HuH-7.5 (cell line): ENCODE measurements at regions not wholly inside any gene's neighbourhood (a gene's known extent, or its start where the extent isn't known, plus 50 kb on each side); places are given as distances from the start of the nearest gene placed in this dataset.

Experiments
- DNase-seq: peaks from one replicate; pipeline ENCODE4 v3.0.0; 2011; ENCODE audit warnings: low spot score

DNA sequence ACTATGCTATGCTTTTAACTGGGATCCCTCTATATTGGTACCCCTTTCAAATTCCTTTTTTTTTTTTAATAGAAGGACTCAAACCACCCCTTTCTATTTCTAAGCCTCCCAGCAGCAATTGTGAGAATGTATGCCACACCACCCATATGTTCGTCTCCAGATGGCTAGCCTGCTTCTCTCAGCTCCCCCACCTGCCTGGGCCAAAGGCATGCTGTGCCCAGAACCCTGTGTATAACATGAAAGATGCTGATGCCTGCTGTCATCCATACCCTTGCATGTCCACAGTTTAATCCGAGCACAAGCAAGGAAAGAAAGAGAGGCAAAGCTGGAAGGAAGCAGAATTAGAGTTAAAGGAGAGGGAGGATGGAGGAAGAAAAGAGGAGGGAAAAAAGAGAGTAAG lies 159.5 kb upstream of the CNTN6 start:
- no peak for DNase-seq

DNA sequence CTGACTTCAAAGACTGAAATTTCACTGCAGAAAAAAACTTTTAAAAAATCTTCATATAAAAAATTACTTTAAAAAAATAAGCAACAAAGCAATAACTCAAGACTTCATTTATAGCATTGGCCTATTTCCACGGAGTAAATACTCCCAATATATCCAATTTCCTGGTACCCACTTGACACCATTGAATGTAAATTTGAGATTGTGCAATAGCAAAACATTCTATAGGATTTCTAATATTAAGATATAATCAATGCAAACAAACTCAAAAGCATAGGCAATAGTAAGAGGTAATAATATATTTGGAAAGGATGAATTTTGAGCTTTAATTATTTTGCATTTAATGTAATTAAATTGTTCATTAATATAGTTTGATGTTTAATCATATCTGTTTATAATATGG lies 148.0 kb upstream of the CNTN6 start:
- no peak for DNase-seq

- no peak for DNase-seq
Measured at GRCh38 chr3:945738-946137, 147.1 kb upstream of the CNTN6 start.

DNA sequence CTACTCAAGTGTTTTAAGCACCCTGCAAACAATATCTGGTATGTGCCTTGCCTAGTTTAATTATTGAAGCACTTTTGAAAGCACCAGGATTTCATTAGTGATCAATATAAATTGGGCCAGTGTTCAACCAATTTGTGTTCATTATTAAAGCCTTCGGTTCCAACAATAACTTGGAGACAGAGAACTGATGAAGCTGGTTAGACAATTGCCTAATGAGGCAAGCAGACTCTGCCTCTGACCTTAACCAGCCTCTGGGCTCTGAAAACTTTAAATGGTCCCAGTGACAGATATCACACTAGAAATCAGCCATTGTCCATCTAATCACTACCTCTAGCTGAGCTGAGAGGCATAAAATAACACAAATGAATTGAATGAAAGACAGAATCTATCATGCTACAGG lies 139.9 kb upstream of the CNTN6 start:
- DNase-seq: no peak

- DNase-seq: no peak
Measured at GRCh38 chr3:963255-963654, 129.6 kb upstream of the CNTN6 start.

- no peak for DNase-seq
Measured at GRCh38 chr3:963755-964154, 129.1 kb upstream of the CNTN6 start.

GRCh38 chr3:965826-966225 lies 127.0 kb upstream of the CNTN6 start:
- no peak for DNase-seq

GRCh38 chr3:966341-966740 lies 126.5 kb upstream of the CNTN6 start:
- DNase-seq: no peak

DNA sequence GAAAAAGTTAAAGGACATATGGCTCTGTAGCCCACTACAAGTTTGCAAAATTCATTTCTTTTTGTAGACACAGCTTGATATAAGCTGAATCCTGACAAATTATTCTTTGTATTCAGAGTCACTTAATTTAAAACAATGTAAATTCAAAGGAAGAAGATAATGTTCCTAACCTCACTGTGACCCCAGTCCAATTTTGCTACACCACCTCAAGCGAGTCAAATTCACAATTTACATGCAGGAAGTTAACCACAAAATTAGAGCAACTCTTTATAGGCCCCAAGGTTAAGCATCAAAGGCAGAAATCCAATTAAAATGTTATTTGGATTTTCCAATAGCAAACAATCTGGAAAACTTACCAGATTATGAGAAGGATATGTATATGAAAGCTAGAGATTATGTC lies 119.5 kb upstream of the CNTN6 start:
- no peak for DNase-seq

DNA sequence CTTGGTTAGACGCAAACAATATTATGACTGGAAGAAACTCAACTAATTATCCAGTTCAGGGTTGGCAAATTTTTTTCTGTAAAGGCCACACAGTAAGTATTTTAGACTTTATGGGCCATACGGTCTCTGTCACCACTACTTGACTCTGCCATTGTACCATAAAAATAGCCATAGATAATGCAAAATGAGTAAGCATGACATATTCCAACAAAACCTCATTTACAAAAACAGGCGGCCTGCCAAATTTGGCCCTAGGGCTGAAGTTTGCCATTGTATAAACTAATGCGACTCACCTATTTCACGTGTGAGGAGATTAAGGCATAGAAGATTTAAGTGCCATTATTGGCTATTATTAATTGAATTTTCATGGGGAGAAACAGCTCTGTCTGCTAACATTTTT lies 116.8 kb upstream of the CNTN6 start:
- DNase-seq: no peak

- DNase-seq: no peak
Measured at GRCh38 chr3:981156-981555, 111.7 kb upstream of the CNTN6 start.

DNA sequence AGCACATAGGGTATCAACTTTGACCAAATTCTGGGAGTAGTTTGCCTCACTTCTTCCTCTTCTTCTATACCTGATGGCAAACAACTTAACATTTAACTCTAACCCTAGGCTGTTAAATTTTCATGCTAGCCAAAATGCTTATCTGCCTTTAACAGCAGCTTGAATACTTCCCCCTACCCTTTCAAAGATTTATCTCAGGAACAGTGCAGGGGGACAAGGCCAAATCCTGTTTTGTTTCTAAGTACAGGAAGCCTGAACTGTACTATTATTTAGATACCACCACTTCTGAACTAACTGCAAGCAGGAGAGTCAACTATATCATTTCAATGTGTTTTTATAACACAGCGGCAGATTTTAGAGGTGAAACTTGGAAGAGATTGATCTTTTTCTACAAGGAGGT lies 104.0 kb upstream of the CNTN6 start:
- no peak for DNase-seq

DNA sequence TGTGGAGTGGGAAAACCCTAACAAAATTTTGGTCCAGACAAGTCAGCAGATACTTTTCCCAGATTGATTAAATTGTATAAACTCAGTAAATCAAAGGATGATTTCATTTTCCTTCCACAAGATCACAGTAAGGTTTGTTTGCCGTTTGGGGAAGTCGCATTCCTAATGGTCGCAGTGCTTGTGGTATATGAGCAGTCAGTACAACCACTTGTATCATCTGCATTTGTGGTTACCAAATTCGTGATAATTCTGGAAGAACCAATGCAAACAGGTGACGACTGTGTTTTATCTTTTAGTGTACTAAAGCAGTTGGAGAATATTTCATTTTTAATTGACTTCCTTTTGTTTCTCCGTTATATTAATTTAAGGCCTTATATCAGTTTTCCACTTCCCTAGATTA lies 100.0 kb upstream of the CNTN6 start:
- DNase-seq: no peak

- no peak for DNase-seq
Measured at GRCh38 chr3:1002010-1002409, 90.8 kb upstream of the CNTN6 start.

DNA sequence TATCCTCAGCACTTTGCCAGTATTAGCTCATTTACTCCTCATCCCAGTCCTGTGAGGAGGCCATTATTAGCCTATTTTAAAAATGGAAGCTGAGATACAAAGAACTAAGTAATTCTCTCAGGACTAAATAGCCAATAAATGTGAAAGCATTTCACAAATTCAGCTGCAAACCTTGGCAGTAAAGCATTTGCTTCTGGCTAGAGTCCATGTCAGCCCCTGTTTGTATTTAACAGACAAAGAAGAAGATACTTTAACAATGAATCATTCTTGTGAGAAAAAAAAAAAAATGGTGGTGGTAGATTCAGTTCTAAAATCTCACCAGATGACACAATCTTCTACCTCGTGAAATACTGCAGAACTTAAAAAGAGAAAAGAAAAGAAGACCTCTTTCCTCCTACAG lies 85.0 kb upstream of the CNTN6 start:
- DNase-seq: no peak

- no peak for DNase-seq
Measured at GRCh38 chr3:1010228-1010627, 82.6 kb upstream of the CNTN6 start.

DNA sequence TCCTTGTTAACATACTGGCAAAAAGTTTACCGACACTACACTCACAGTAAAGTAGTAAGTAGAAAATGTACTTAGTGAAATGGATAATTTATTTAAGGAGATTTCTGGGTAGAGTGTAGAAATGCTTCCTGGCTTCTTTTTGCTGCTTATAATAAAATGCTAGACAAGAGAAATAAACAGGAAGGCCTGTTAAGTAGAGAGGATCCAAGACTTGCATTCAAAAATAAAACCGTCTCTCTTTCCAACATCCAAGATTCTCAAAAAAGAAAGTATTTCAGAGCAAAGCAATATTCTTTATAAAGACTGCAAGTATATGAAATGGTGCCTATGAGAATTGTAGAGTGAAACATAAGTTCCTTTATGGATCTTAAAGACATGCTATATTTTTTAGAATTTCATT lies 77.0 kb upstream of the CNTN6 start:
- DNase-seq: no peak

DNA sequence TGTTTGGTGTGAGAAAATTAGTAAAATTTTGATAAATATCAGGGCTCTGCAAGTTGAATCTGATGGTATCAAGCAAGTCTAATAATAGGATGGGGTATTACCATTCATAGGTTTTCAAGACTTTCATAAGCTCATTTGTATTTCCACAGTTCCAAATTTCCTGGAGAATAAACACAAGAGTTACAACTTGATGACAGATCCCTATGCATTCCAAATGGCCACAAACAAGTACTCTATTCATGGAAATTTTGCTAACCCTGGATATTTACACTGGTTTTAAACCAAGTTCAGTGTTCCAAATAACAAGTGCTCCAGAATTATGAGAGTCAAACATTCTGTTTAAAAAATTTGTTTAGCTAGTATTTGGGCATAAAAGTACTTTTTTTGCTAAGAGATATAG lies 75.0 kb upstream of the CNTN6 start:
- DNase-seq: no peak

- DNase-seq: no peak
Measured at GRCh38 chr3:1019157-1019556, 73.7 kb upstream of the CNTN6 start.

GRCh38 chr3:1026395-1026794 lies 66.4 kb upstream of the CNTN6 start:
- no peak for DNase-seq

- no peak for DNase-seq
Measured at GRCh38 chr3:1036207-1036826, 56.5 kb upstream of the CNTN6 start.

GRCh38 chr3:1037631-1038030 lies 55.2 kb upstream of the CNTN6 start:
- DNase-seq: no peak
